OCI-LY3 (cell line): ENCODE measurements at regions not wholly inside any gene's neighbourhood (a gene's known extent, or its start where the extent isn't known, plus 50 kb on each side); places are given as distances from the start of the nearest gene placed in this dataset.

ENCODE experiments used
- H2AFZ ChIP-seq: fragments of 200-600, 300-600 bp; shearing (Covaris generic); 2 replicates; pipeline ENCODE4 v1.6.0; 2014; ENCODE audit warnings: antibody characterized with exemption, low read depth, low read length
- H3K27ac ChIP-seq: fragments of 200-600, 300-600 bp; sonication (generic); 2 replicates; pipeline ENCODE4 v1.5.1; 2014; ENCODE audit warnings: mild to moderate bottlenecking, low read length, moderate library complexity, mixed read lengths
- H3K27me3 ChIP-seq: fragments of 200-600, 300-600 bp; sonication (generic); 2 replicates; pipeline ENCODE4 v1.6.1; 2014; ENCODE audit warnings: low read depth, low read length, mixed read lengths
- H3K36me3 ChIP-seq: fragments of 200-600, 300-600 bp; sonication (generic); replicated peaks from 2 replicates; pipeline ENCODE3; 2014; ENCODE audit warnings: low read depth, low read length, mixed read lengths
- H3K4me1 ChIP-seq: fragments of 300-600, 200-600 bp; sonication (generic); 2 replicates; pipeline ENCODE4 v1.6.1; 2014; ENCODE audit warnings: low read length, mixed read lengths
- H3K4me2 ChIP-seq: fragments of 200-600, 300-600 bp; sonication (generic); 2 replicates; pipeline ENCODE4 v1.6.1; 2014; ENCODE audit warnings: low read length, mixed read lengths
- H3K4me3 ChIP-seq: fragments of 300-600, 200-600 bp; sonication (generic); 2 replicates; pipeline ENCODE4 v1.5.1; 2014; ENCODE audit warnings: antibody characterized with exemption, mild to moderate bottlenecking, low read length, moderate library complexity
- H3K79me2 ChIP-seq: fragments of 300-600, 200-600 bp; shearing (Covaris generic); 2 replicates; pipeline ENCODE4 v1.6.1; 2014; ENCODE audit warnings: mild to moderate bottlenecking, low read length, mixed read lengths
- H3K9ac ChIP-seq: fragments of 300-600, 200-600 bp; shearing (Covaris generic); 2 replicates; pipeline ENCODE4 v1.6.0; 2014; ENCODE audit warnings: mild to moderate bottlenecking, low read length, moderate library complexity
- H3K9me3 ChIP-seq: fragments of 200-600, 300-600 bp; shearing (Covaris generic); 2 replicates; pipeline ENCODE4 v1.6.1; 2014; ENCODE audit warnings: low read length, mixed read lengths; ENCODE audit not compliant: insufficient read depth
- H4K20me1 ChIP-seq: fragments of 200-600, 300-600 bp; sonication (generic); 2 replicates; pipeline ENCODE4 v1.6.1; 2016; ENCODE audit warnings: low read length, mixed read lengths; ENCODE audit not compliant: insufficient read depth
- EZH2phosphoT487 ChIP-seq: fragments of 200-600 bp; shearing (Covaris generic); IDR thresholded peaks from 2 replicates; pipeline ENCODE4 v1.6.1; 2018; ENCODE audit warnings: antibody characterized with exemption, mixed run types, low read depth
- TF ChIP-seq, protein P1 (sequence below): fragments of 200-600, 300-600 bp; sonication (generic); IDR thresholded peaks from 2 replicates; pipeline ENCODE4 v1.5.1; 2014; ENCODE audit warnings: antibody characterized with exemption, low read length, low read depth

DNA sequence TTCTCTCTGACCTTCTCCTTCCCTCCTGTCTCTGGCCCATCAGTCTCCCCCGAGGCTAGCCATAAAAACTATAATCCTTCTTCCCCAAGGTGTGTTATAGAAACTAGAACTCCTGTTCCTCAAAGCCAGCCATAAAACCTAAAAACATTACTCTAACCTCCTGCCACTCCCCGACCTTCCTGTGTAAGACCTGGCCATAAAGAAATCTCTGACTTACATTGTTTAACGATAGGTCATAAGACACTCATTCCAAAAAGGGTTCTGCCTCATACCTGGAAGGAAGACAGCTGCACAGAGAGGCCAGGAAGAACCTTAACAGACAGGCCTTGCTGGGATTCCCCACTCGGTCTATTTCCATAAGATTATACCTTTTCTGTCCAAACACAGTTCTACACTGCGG is 70.9 kb upstream of the EEA1 start:
- Histone ChIP-seq H3K4me3 (no peak overlapping the region), H3K36me3 (no peaks in the 10 kb centered on the region), H2AFZ (no peak overlapping the region), H3K9ac (no peak overlapping the region), H3K27me3 (no peaks in the 10 kb centered on the region), H3K27ac (no peak overlapping the region), H3K4me1 (peaks cover 10% of the 10 kb centered on the region), H4K20me1 (no peaks in the 10 kb centered on the region), H3K4me2 (no peak overlapping the region), H3K9me3 (no peaks in the 10 kb centered on the region), H3K79me2 (no peaks in the 10 kb centered on the region)
- TF ChIP-seq, protein P1, sequence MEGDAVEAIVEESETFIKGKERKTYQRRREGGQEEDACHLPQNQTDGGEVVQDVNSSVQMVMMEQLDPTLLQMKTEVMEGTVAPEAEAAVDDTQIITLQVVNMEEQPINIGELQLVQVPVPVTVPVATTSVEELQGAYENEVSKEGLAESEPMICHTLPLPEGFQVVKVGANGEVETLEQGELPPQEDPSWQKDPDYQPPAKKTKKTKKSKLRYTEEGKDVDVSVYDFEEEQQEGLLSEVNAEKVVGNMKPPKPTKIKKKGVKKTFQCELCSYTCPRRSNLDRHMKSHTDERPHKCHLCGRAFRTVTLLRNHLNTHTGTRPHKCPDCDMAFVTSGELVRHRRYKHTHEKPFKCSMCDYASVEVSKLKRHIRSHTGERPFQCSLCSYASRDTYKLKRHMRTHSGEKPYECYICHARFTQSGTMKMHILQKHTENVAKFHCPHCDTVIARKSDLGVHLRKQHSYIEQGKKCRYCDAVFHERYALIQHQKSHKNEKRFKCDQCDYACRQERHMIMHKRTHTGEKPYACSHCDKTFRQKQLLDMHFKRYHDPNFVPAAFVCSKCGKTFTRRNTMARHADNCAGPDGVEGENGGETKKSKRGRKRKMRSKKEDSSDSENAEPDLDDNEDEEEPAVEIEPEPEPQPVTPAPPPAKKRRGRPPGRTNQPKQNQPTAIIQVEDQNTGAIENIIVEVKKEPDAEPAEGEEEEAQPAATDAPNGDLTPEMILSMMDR: no peak
- no peak for TF ChIP-seq EZH2phosphoT487

DNA sequence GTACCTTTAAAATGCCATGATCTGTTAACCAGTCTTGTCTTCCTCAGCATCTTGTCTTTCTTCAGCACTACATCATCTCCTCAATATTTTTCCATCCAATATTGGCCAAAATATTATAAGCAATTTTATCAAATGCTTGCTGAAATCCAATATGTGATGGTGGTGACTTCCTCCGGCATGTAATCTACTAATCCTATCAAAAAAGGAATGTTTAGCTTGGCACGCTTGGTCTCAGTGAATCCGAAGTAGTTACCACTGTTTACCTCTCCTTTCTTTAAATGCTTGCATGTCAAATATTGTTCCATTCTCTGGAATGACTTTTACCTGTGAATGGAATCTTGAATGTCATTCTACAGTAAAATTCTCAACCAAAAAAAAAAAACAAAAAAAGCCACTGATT is 72.3 kb upstream of the EEA1 start:
- Histone ChIP-seq H3K4me1 (peaks cover 7% of the 10 kb centered on the region), H3K27me3 (peaks cover 5% of the 10 kb centered on the region)

DNA sequence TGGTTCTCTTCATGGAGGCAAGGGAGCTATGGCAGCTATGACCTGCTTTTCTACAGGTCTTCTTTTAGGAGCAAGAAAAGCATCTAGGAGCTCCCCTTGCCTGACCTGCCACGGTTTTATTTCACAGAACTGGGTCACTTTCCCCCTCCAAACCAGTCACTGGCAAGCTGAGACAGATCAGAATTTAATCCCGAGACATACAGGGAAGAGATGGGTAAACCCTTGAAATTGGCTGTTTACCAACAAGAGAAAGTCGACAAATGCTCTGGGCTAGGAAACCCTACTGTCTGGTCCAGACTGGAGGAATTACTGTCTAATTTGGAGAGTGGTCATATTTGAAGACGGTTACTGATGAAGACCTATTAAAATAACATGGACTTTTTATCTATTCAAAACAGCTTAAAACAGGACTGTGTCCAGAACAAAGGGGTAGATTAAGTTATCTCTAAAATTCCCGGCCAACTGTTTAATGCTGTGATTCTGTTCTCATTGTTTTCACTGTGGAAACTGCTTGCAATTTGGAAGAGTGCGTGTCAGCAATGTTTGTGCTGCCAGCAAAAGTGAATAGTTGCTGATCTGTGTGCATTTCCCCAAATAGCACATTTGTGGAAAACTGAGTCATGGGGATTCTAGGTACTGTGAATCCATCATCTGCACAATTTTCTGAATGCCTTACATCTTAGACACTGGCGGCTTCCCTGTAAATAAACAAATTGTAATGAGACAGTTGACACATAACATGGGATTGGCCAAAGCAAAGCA is 73.4 kb upstream of the EEA1 start:
- Histone ChIP-seq H3K4me2 (no peak overlapping the region), H3K4me3 (no peak overlapping the region), H3K79me2 (no peaks in the 10 kb centered on the region), H3K9ac (no peak overlapping the region), H3K27ac (no peak overlapping the region), H2AFZ (no peak overlapping the region), H3K36me3 (no peaks in the 10 kb centered on the region), H3K4me1 (peaks cover 17% of the 10 kb centered on the region), H3K27me3 (peaks cover 15% of the 10 kb centered on the region), H3K9me3 (no peaks in the 10 kb centered on the region), H4K20me1 (no peaks in the 10 kb centered on the region)
- no peak for TF ChIP-seq EZH2phosphoT487
- TF ChIP-seq, protein P1: no peak

More for the DNA sequence above, 72.3 kb upstream of the EEA1 start:
- H3K4me2 ChIP-seq: no peak overlapping the region
- H3K4me3 ChIP-seq: no peak overlapping the region
- no peak overlapping the region for H2AFZ ChIP-seq
- no peaks in the 10 kb centered on the region for H4K20me1 ChIP-seq
- no peaks in the 10 kb centered on the region for H3K9me3 ChIP-seq
- no peaks in the 10 kb centered on the region for H3K79me2 ChIP-seq
- TF ChIP-seq, protein P1: no peak
- TF ChIP-seq EZH2phosphoT487: no peak
- H3K9ac ChIP-seq: no peak overlapping the region
- H3K36me3 ChIP-seq: no peaks in the 10 kb centered on the region
- H3K27ac ChIP-seq: no peak overlapping the region

DNA sequence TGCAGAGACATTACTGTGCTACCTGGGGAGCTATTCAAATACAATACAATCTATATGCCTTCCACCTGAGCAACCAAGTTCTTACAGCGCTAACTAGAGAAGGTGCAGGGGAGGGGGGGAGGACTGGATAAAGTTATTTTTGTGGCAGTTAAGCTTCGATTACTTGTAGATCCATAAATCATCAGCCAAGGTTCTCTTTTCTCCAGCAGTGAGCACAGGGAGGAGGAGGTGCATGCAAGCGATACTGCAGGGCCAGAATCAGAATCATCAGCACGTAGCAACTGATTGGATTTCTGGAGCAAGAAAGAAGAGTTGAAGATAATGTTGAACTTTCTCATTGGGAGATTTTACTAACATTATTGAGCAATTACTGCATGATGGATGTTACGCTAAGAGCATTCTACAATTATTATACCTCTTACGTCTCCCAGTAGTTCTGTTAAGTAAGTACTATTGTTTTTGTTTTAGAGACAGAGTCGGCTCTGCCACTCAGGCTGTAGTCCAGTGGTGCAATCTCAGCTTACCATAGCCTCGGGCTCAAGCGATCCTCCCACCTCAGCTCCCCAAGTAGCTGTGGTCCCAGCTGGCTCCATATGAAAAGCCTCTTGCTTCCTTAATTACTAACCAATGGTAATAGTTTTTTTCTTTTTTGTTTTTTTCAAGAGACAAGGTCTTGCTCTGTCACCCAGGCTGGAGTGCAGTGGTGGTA is 74.6 kb upstream of the EEA1 start:
- H3K4me3 ChIP-seq: no peak overlapping the region
- H2AFZ ChIP-seq: no peak overlapping the region
- H3K9me3 ChIP-seq: no peaks in the 10 kb centered on the region
- H3K4me2 ChIP-seq: no peak overlapping the region
- H3K27me3 ChIP-seq: peaks cover 19% of the 10 kb centered on the region
- no peaks in the 10 kb centered on the region for H4K20me1 ChIP-seq
- H3K4me1 ChIP-seq: peaks cover 30% of the 10 kb centered on the region
- no peak overlapping the region for H3K9ac ChIP-seq
- H3K27ac ChIP-seq: no peak overlapping the region
- TF ChIP-seq EZH2phosphoT487: no peak
- TF ChIP-seq, protein P1: no peak
- H3K79me2 ChIP-seq: no peaks in the 10 kb centered on the region
- H3K36me3 ChIP-seq: no peaks in the 10 kb centered on the region
